ENCODE measurements at regions not wholly inside any gene's neighbourhood (a gene's known extent, or its start where the extent isn't known, plus 50 kb on each side); places are given as distances from the start of the nearest gene placed in this dataset.

DNA sequence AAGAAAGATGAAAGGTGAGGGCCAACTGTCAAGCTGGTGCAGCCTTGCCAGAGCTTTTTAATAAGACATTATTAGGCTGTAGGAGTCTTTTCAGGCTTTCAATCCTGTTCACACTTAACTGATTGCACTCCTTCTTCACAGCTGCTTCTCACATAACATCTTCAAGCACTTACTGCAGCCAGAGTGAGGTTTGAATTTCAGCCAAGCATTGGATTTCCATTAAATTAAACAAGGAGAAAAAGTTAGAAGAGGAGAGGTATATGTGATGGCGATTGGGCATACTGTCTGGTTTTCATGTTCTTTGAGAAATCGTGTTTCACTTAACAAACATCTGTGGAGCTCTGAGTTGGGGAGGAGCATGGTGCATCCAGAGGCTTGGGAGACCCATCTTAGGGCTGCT, 392.8 kb upstream of the LRRC3B start:
- TF ChIP-seq, protein P1, sequence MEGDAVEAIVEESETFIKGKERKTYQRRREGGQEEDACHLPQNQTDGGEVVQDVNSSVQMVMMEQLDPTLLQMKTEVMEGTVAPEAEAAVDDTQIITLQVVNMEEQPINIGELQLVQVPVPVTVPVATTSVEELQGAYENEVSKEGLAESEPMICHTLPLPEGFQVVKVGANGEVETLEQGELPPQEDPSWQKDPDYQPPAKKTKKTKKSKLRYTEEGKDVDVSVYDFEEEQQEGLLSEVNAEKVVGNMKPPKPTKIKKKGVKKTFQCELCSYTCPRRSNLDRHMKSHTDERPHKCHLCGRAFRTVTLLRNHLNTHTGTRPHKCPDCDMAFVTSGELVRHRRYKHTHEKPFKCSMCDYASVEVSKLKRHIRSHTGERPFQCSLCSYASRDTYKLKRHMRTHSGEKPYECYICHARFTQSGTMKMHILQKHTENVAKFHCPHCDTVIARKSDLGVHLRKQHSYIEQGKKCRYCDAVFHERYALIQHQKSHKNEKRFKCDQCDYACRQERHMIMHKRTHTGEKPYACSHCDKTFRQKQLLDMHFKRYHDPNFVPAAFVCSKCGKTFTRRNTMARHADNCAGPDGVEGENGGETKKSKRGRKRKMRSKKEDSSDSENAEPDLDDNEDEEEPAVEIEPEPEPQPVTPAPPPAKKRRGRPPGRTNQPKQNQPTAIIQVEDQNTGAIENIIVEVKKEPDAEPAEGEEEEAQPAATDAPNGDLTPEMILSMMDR (optimal IDR thresholded peaks at IDR 0.05 in 1 of 3, IDR thresholded peaks at IDR 0.05 in 1 of 3, conservative IDR thresholded peaks at IDR 0.05 in 1 of 3; ENCODE audit: extremely low read depth in 1 of 3, insufficient read depth in 2 of 3, low read length in 3 of 3) = no peak
- no peak for TF ChIP-seq EZH2 (IDR thresholded peaks at IDR 0.05; ENCODE audit: low read length)

All from keratinocyte (primary cell).